Lung (tissue), 11 donors: ENCODE measurements at regions not wholly inside any gene's neighbourhood (a gene's known extent, or its start where the extent isn't known, plus 50 kb on each side); places are given as distances from the start of the nearest gene placed in this dataset.
"Not testable (repeated sequence)": the region's sequence is repeated elsewhere in the genome, so short reads cannot be mapped to it uniquely, and the experiment has no call there.

Experiments used
- ATAC-seq: fragments of 200-7000 bp; cut with Tn5 transposase; one replicate; pipeline ENCODE4 v1.9.1; 2020; ENCODE audit warnings: moderate number of reproducible peaks; ENCODE audit not compliant: insufficient read depth, low FRiP score
- DNase-seq, 3 donors: peaks; one replicate each; pipeline ENCODE4 v3.0.0-alpha.2; 2013 to 2017
- H3K27ac ChIP-seq, 2 donors: one replicate each; pipeline ENCODE4 v1.5.1; 2013; ENCODE audit warnings: mild to moderate bottlenecking in 2 of 2, moderate library complexity in 2 of 2, control low read depth in 1 of 2, inconsistent platforms in 1 of 2, low read depth in 1 of 2, low read length in 1 of 2
- H3K27me3 ChIP-seq, 3 donors: one replicate each; pipeline ENCODE4 v1.5.1; 2013; ENCODE audit warnings: low read length in 2 of 3; ENCODE audit not compliant: control insufficient read depth in 3 of 3, insufficient read depth in 3 of 3
- H3K36me3 ChIP-seq, 4 donors: one replicate each; pipeline ENCODE4 v1.5.1; 2013; ENCODE audit warnings: low read length in 4 of 4, mild to moderate bottlenecking in 1 of 4, moderate library complexity in 1 of 4; ENCODE audit not compliant: control insufficient read depth in 4 of 4, insufficient read depth in 4 of 4
- H3K4me1 ChIP-seq, 5 donors: one replicate each; pipeline ENCODE4 v1.5.1; 2013; ENCODE audit warnings: low read length in 5 of 5, mild to moderate bottlenecking in 2 of 5, moderate library complexity in 1 of 5; ENCODE audit not compliant: control insufficient read depth in 5 of 5, insufficient read depth in 5 of 5
- H3K4me3 ChIP-seq: one replicate; pipeline ENCODE4 v1.5.1; 2013; ENCODE audit warnings: mild to moderate bottlenecking, control low read depth, moderate library complexity
- H3K9ac ChIP-seq, 2 donors: one replicate each; pipeline ENCODE4 v1.5.1; 2013; ENCODE audit warnings: low read length in 2 of 2, control low read depth in 1 of 2; ENCODE audit not compliant: insufficient read depth in 1 of 2
- H3K9me3 ChIP-seq, 4 donors: one replicate each; pipeline ENCODE4 v1.5.1; 2013; ENCODE audit warnings: low read length in 3 of 4, mild to moderate bottlenecking in 1 of 4, moderate library complexity in 1 of 4; ENCODE audit not compliant: control insufficient read depth in 4 of 4, insufficient read depth in 3 of 4
- CTCF ChIP-seq: IDR thresholded peaks from 2 replicates; pipeline ENCODE4 v1.5.1; 2012; ENCODE audit warnings: mild to moderate bottlenecking; ENCODE audit errors: control extremely low read depth, extremely low read depth
- WGBS, 2 donors: extraction: QIAGEN DNeasy Blood & Tissue Kit; methylation state at CpG; one replicate each; pipeline ENCODE4 v1.1.7; 2013; 5-methylcytosine and 5-hydroxymethylcytosine counted together
- donor health status: control.
- donor health status: control.
- donor health status: Bipolar disorder and iron deficiency.
- donor health status: healthy.
- donor health status: DM: yes; HTN: yes; CAD: no.

- no peak overlapping the region for H3K4me3 ChIP-seq
- H3K27me3 ChIP-seq: no peaks in the 10 kb centered on the region
- peak; percentile 45 to 55 (median 55) for DNase-seq
- TF ChIP-seq CTCF: no peak
- WGBS, 2 donors: 55 to 64% methylated on average over 10 of the region's 10 CpGs
- H3K27ac ChIP-seq: no peak overlapping the region
- no peaks in the 10 kb centered on the region for H3K36me3 ChIP-seq
- H3K9me3 ChIP-seq: peaks cover 0 to 3% (median 0%) of the 10 kb centered on the region in 4 donors
- ATAC-seq: no peak
- peaks cover 0 to 16% (median 0%) of the 10 kb centered on the region in 5 donors for H3K4me1 ChIP-seq
- no peak overlapping the region for H3K9ac ChIP-seq
These were observed 137.1 kb downstream of the ELOVL4 start for GRCh38 chr6:79810185-79810705.

GRCh38 chr6:79808921-79809320, 138.4 kb downstream of the ELOVL4 start:
- H3K27ac ChIP-seq: no peak overlapping the region
- DNase-seq (peak in 2 of 3 donors; percentile 9 to 32), ATAC-seq (no peak)
- H3K4me1 ChIP-seq: peaks cover 0 to 16% (median 0%) of the 10 kb centered on the region in 5 donors
- no peaks in the 10 kb centered on the region for H3K36me3 ChIP-seq
- no peak overlapping the region for H3K9ac ChIP-seq
- WGBS, 2 donors: 55 to 64% methylated on average over 2 of the region's 2 CpGs
- no peak for TF ChIP-seq CTCF
- peaks cover 0 to 3% (median 0%) of the 10 kb centered on the region in 4 donors for H3K9me3 ChIP-seq
- H3K4me3 ChIP-seq: no peak overlapping the region
- no peaks in the 10 kb centered on the region for H3K27me3 ChIP-seq

- H3K27ac ChIP-seq, DNase-seq, ATAC-seq, H3K9me3 ChIP-seq, H3K4me3 ChIP-seq, H3K9ac ChIP-seq, H3K36me3 ChIP-seq, H3K27me3 ChIP-seq: not testable (repeated sequence)
- WGBS, 2 donors: 94 to 95% methylated on average over 5 of the region's 5 CpGs
- peaks cover 0 to 22% (median 0%) of the 10 kb centered on the region in 5 donors for H3K4me1 ChIP-seq
These were observed 140.7 kb downstream of the ELOVL4 start for GRCh38 chr6:79806661-79807060.

- Histone ChIP-seq H3K4me3 (no peak overlapping the region), H3K9me3 (peaks cover 0 to 7% (median 0%) of the 10 kb centered on the region in 4 donors), H3K4me1 (peaks cover 0 to 11% (median 0%) of the 10 kb centered on the region in 5 donors), H3K9ac (no peak overlapping the region), H3K27ac (no peak overlapping the region), H3K36me3 (no peaks in the 10 kb centered on the region), H3K27me3 (no peaks in the 10 kb centered on the region)
- WGBS, 2 donors: 85 to 87% methylated on average over 3 of the region's 3 CpGs
- TF ChIP-seq CTCF: no peak
- no peak for ATAC-seq
- DNase-seq: no peak
These were observed 142.6 kb downstream of the ELOVL4 start for GRCh38 chr6:79804732-79805131.
